ENCODE measurements at regions not wholly inside any gene's neighbourhood (a gene's known extent, or its start where the extent isn't known, plus 50 kb on each side); places are given as distances from the start of the nearest gene placed in this dataset.

DNA sequence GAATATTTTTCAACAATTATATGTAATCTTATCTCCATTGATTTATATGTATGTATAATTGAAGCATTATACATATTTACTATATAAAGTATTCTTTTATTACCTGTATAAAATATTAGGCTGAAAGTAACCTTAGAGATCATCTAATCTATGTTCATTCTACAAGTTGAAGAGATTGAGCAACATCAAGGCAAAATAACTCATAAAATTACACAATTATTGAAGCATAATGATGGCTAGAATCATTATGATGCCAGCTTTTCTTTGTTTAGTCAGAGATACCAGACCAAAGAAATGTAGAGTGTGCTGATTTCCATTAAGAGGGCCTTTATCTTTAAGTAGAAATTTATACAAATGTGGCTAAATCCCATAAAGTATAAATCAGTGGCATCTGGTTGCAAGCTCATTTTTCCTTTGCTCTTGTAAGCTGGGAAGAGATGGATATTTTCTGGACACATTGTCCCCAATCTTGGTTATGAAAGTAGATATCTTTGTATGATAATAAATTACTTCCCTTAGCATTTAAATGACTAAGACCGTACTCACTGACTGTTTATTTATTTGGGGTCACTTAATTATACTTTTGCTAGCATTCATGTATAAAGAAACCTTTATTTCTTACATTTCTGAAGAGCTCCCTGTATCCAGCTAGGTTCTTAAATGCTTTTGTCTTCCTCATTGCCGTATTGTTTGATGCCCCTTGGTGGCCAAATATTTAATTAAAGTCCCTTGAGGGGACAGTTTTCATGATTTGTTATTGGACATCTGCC lies 339.8 kb downstream of the PCDH7 start:
- H3K27me3 ChIP-seq, result no peaks in the 10 kb centered on the region

DNA sequence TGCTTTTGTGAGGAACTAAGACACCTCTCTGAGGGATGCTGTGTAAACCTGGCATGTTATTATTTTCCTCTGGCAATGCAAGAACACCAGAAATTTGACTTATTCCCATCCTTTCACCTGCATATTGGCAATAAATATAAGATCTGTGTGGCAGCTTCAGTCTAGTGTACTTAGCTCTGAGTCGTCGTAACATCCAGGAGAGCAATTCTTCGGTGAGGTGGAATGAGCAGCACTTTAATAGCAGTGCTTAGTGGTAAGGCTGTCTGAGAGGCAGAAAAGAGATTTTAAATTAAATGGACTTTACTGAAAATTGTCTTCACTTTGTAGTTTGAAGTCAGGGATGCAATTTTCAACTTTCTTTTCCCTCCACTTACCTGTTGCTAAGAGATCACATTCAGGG lies 344.9 kb downstream of the PCDH7 start:
- Histone ChIP-seq H3K27me3 (no peaks in the 10 kb centered on the region), H3K4me3 (no peak overlapping the region), H3K9me3 (ENCODE audit: low read depth) (no peaks in the 10 kb centered on the region), H3K4me2 (no peak overlapping the region), H3K4me1 (ENCODE audit: insufficient read depth) (peaks cover 3% of the 10 kb centered on the region), H2AFZ (no peak overlapping the region), H3K27ac (no peak overlapping the region), H3K36me3 (replicated peaks; ENCODE audit: insufficient read depth, low read depth) (no peaks in the 10 kb centered on the region), H4K20me1 (ENCODE audit: insufficient read depth, poor library complexity, severe bottlenecking) (no peaks in the 10 kb centered on the region), H3K9me2 (replicated peaks; ENCODE audit: insufficient read depth) (no peaks in the 10 kb centered on the region), H3K79me2 (no peaks in the 10 kb centered on the region)
- TF ChIP-seq, protein P1, sequence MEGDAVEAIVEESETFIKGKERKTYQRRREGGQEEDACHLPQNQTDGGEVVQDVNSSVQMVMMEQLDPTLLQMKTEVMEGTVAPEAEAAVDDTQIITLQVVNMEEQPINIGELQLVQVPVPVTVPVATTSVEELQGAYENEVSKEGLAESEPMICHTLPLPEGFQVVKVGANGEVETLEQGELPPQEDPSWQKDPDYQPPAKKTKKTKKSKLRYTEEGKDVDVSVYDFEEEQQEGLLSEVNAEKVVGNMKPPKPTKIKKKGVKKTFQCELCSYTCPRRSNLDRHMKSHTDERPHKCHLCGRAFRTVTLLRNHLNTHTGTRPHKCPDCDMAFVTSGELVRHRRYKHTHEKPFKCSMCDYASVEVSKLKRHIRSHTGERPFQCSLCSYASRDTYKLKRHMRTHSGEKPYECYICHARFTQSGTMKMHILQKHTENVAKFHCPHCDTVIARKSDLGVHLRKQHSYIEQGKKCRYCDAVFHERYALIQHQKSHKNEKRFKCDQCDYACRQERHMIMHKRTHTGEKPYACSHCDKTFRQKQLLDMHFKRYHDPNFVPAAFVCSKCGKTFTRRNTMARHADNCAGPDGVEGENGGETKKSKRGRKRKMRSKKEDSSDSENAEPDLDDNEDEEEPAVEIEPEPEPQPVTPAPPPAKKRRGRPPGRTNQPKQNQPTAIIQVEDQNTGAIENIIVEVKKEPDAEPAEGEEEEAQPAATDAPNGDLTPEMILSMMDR (IDR thresholded peaks at IDR 0.05; ENCODE audit: poor library complexity), result no peak
- TF ChIP-seq EZH2 (IDR thresholded peaks at IDR 0.05; ENCODE audit: borderline replicate concordance) (no peak), EZH2phosphoT487 (IDR thresholded peaks at IDR 0.05; ENCODE audit: low read depth, severe bottlenecking, unreplicated experiment) (no peak)
- 79% methylated on average over 3 of the region's 3 CpGs for WGBS (ENCODE audit: low lambda C conversion rate, missing lambda C conversion rate)
- no peak for DNase-seq (ENCODE audit: low spot score)

More for the DNA sequence above, 339.8 kb downstream of the PCDH7 start:
- Histone ChIP-seq H3K27ac (no peak overlapping the region), H3K4me3 (no peak overlapping the region), H3K9me3 (ENCODE audit: low read depth) (no peaks in the 10 kb centered on the region), H3K4me1 (ENCODE audit: insufficient read depth) (no peaks in the 10 kb centered on the region), H3K79me2 (no peaks in the 10 kb centered on the region), H3K4me2 (no peak overlapping the region), H2AFZ (no peak overlapping the region), H3K9me2 (replicated peaks; ENCODE audit: insufficient read depth) (no peaks in the 10 kb centered on the region), H4K20me1 (ENCODE audit: insufficient read depth, poor library complexity, severe bottlenecking) (no peaks in the 10 kb centered on the region), H3K36me3 (replicated peaks; ENCODE audit: insufficient read depth, low read depth) (no peaks in the 10 kb centered on the region)
- 57% methylated on average over 2 of the region's 2 CpGs for WGBS (ENCODE audit: low lambda C conversion rate, missing lambda C conversion rate)
- TF ChIP-seq EZH2 (IDR thresholded peaks at IDR 0.05; ENCODE audit: borderline replicate concordance) (no peak), EZH2phosphoT487 (IDR thresholded peaks at IDR 0.05; ENCODE audit: low read depth, severe bottlenecking, unreplicated experiment) (no peak)
- TF ChIP-seq, protein P1 (IDR thresholded peaks at IDR 0.05; ENCODE audit: poor library complexity), result no peak
- DNase-seq (ENCODE audit: low spot score), result no peak

GRCh38 chr4:31068257-31069075 lies 348.3 kb downstream of the PCDH7 start:
- WGBS (ENCODE audit: low lambda C conversion rate, missing lambda C conversion rate), result 86% methylated on average over 11 of the region's 11 CpGs
- DNase-seq (ENCODE audit: low spot score), result no peak
- no peaks in the 10 kb centered on the region for H3K9me2 ChIP-seq (replicated peaks; ENCODE audit: insufficient read depth)
- no peaks in the 10 kb centered on the region for H3K9me3 ChIP-seq (ENCODE audit: low read depth)
- no peaks in the 10 kb centered on the region for H3K36me3 ChIP-seq (replicated peaks; ENCODE audit: insufficient read depth, low read depth)
- TF ChIP-seq EZH2phosphoT487 (IDR thresholded peaks at IDR 0.05; ENCODE audit: low read depth, severe bottlenecking, unreplicated experiment) (no peak), EZH2 (IDR thresholded peaks at IDR 0.05; ENCODE audit: borderline replicate concordance) (no peak)
- no peak overlapping the region for H2AFZ ChIP-seq
- H3K27me3 ChIP-seq, result no peaks in the 10 kb centered on the region
- H3K4me3 ChIP-seq, result no peak overlapping the region
- H3K79me2 ChIP-seq, result no peaks in the 10 kb centered on the region
- no peaks in the 10 kb centered on the region for H4K20me1 ChIP-seq (ENCODE audit: insufficient read depth, poor library complexity, severe bottlenecking)
- H3K4me1 ChIP-seq (ENCODE audit: insufficient read depth), result peaks cover 11% of the 10 kb centered on the region
- no peak overlapping the region for H3K27ac ChIP-seq
- no peak overlapping the region for H3K4me2 ChIP-seq

GRCh38 chr4:31069151-31069550 lies 349.0 kb downstream of the PCDH7 start:
- no peak for DNase-seq (ENCODE audit: low spot score)
- 81% methylated on average over 1 of the region's 1 CpG for WGBS (ENCODE audit: low lambda C conversion rate, missing lambda C conversion rate)
- H3K79me2 ChIP-seq, result no peaks in the 10 kb centered on the region
- H4K20me1 ChIP-seq (ENCODE audit: insufficient read depth, poor library complexity, severe bottlenecking), result no peaks in the 10 kb centered on the region
- no peaks in the 10 kb centered on the region for H3K27me3 ChIP-seq
- peaks cover 11% of the 10 kb centered on the region for H3K4me1 ChIP-seq (ENCODE audit: insufficient read depth)
- H3K9me2 ChIP-seq (replicated peaks; ENCODE audit: insufficient read depth), result no peaks in the 10 kb centered on the region
- H3K36me3 ChIP-seq (replicated peaks; ENCODE audit: insufficient read depth, low read depth), result no peaks in the 10 kb centered on the region
- TF ChIP-seq EZH2 (IDR thresholded peaks at IDR 0.05; ENCODE audit: borderline replicate concordance) (no peak), EZH2phosphoT487 (IDR thresholded peaks at IDR 0.05; ENCODE audit: low read depth, severe bottlenecking, unreplicated experiment) (no peak)
- TF ChIP-seq, protein P1 (IDR thresholded peaks at IDR 0.05; ENCODE audit: poor library complexity), result no peak
- H3K4me2 ChIP-seq, result no peak overlapping the region
- no peak overlapping the region for H3K4me3 ChIP-seq
- H3K9me3 ChIP-seq (ENCODE audit: low read depth), result no peaks in the 10 kb centered on the region
- H3K27ac ChIP-seq, result no peak overlapping the region
- H2AFZ ChIP-seq, result no peak overlapping the region
